ENCODE measurements at regions not wholly inside any gene's neighbourhood (a gene's known extent, or its start where the extent isn't known, plus 50 kb on each side); places are given as distances from the start of the nearest gene placed in this dataset.

GRCh38 chr1:34610063-34610462 lies 144.8 kb upstream of the GJB5 start:
- no peak for DNase-seq (ENCODE audit: low spot score)

- no peak for DNase-seq (ENCODE audit: low spot score)
These were observed 143.3 kb upstream of the GJB5 start for GRCh38 chr1:34611571-34611970.

- DNase-seq (ENCODE audit: low spot score): no peak
These were observed 142.6 kb upstream of the GJB5 start for GRCh38 chr1:34612091-34612827.

- DNase-seq (ENCODE audit: low spot score): no peak
These were observed 137.3 kb upstream of the GJB5 start for GRCh38 chr1:34617321-34618118.

GRCh38 chr1:34618381-34618780 lies 136.5 kb upstream of the GJB5 start:
- no peak for DNase-seq (ENCODE audit: low spot score)

- no peak for DNase-seq (ENCODE audit: low spot score)
These were observed 135.6 kb upstream of the GJB5 start for GRCh38 chr1:34619256-34619655.

GRCh38 chr1:34621916-34622315 lies 132.9 kb upstream of the GJB5 start:
- DNase-seq (ENCODE audit: low spot score): no peak

GRCh38 chr1:34625521-34626015 lies 129.3 kb upstream of the GJB5 start:
- no peak for DNase-seq (ENCODE audit: low spot score)

- DNase-seq (ENCODE audit: low spot score): no peak
These were observed 127.2 kb upstream of the GJB5 start for GRCh38 chr1:34627465-34628240.

- no peak for DNase-seq (ENCODE audit: low spot score)
These were observed 123.7 kb upstream of the GJB5 start for GRCh38 chr1:34631126-34631525.

GRCh38 chr1:34639701-34640100 lies 115.1 kb upstream of the GJB5 start:
- no peak for DNase-seq (ENCODE audit: low spot score)

- DNase-seq (ENCODE audit: low spot score): no peak
These were observed 114.0 kb upstream of the GJB5 start for GRCh38 chr1:34640654-34641401.

- no peak for DNase-seq (ENCODE audit: low spot score)
These were observed 112.2 kb upstream of the GJB5 start for GRCh38 chr1:34642679-34643078.

GRCh38 chr1:34645109-34645688 lies 109.6 kb upstream of the GJB5 start:
- no peak for DNase-seq (ENCODE audit: low spot score)

- DNase-seq (ENCODE audit: low spot score): no peak
These were observed 108.9 kb upstream of the GJB5 start for GRCh38 chr1:34645919-34646318.

GRCh38 chr1:34648501-34648900 lies 106.3 kb upstream of the GJB5 start:
- DNase-seq (ENCODE audit: low spot score): no peak

GRCh38 chr1:34650090-34650489 lies 104.8 kb upstream of the GJB5 start:
- DNase-seq (ENCODE audit: low spot score): no peak

GRCh38 chr1:34650800-34651199 lies 104.0 kb upstream of the GJB5 start:
- no peak for DNase-seq (ENCODE audit: low spot score)

GRCh38 chr1:34653110-34653509 lies 101.7 kb upstream of the GJB5 start:
- DNase-seq (ENCODE audit: low spot score): no peak

GRCh38 chr1:34655206-34655874 lies 99.5 kb upstream of the GJB5 start:
- DNase-seq (ENCODE audit: low spot score): no peak

- DNase-seq (ENCODE audit: low spot score): no peak
These were observed 99.0 kb upstream of the GJB5 start for GRCh38 chr1:34655875-34656240.

All from germinal center (tissue), 1 donor.